Inferior parietal cortex (tissue), 1 donor: ENCODE measurements at regions not wholly inside any gene's neighbourhood (a gene's known extent, or its start where the extent isn't known, plus 50 kb on each side); places are given as distances from the start of the nearest gene placed in this dataset.
A peak's percentile ranks its signal among the peaks of the same experiment; 100 is the strongest.
"Not testable (repeated sequence)": the region's sequence is repeated elsewhere in the genome, so short reads cannot be mapped to it uniquely, and the experiment has no call there.

Experiments
- DNase-seq: peaks from one replicate; pipeline ENCODE4 v3.0.0-alpha.2; 2016; ENCODE audit errors: extremely low spot score

- no peak for DNase-seq
Measured at GRCh38 chr2:36302911-36303310, 52.7 kb upstream of the CRIM1 start.

- no peak for DNase-seq
Measured at GRCh38 chr2:36301843-36302242, 53.7 kb upstream of the CRIM1 start.

- no peak for DNase-seq
Measured at GRCh38 chr2:36300697-36301096, 54.9 kb upstream of the CRIM1 start.

- no peak for DNase-seq
Measured at GRCh38 chr2:36296798-36297197, 58.8 kb upstream of the CRIM1 start.

GRCh38 chr2:36294316-36294721, 61.3 kb upstream of the CRIM1 start:
- DNase-seq = no peak

GRCh38 chr2:36290306-36290856, 65.2 kb upstream of the CRIM1 start:
- peak; percentile 22 for DNase-seq

GRCh38 chr2:36289731-36290130, 65.8 kb upstream of the CRIM1 start:
- DNase-seq = no peak

GRCh38 chr2:36287363-36288275, 68.0 kb upstream of the CRIM1 start:
- no peak for DNase-seq

GRCh38 chr2:36279506-36279905, 76.1 kb upstream of the CRIM1 start:
- DNase-seq = not testable (repeated sequence)

GRCh38 chr2:36277881-36278523, 77.6 kb upstream of the CRIM1 start:
- DNase-seq = no peak

- DNase-seq = no peak
Measured at GRCh38 chr2:36277146-36277808, 78.3 kb upstream of the CRIM1 start.

GRCh38 chr2:36271266-36271665, 84.3 kb upstream of the CRIM1 start:
- no peak for DNase-seq

GRCh38 chr2:36270758-36271157, 84.8 kb upstream of the CRIM1 start:
- DNase-seq = no peak

GRCh38 chr2:36267194-36267593, 88.4 kb upstream of the CRIM1 start:
- no peak for DNase-seq

GRCh38 chr2:36266536-36267121, 88.9 kb upstream of the CRIM1 start:
- DNase-seq = no peak

- no peak for DNase-seq
Measured at GRCh38 chr2:36262581-36262980, 93.0 kb upstream of the CRIM1 start.

- no peak for DNase-seq
Measured at GRCh38 chr2:36255863-36256262, 99.7 kb upstream of the CRIM1 start.

GRCh38 chr2:36253086-36253485, 102.5 kb upstream of the CRIM1 start:
- no peak for DNase-seq

- DNase-seq = no peak
Measured at GRCh38 chr2:36246320-36246990, 109.1 kb upstream of the CRIM1 start.

GRCh38 chr2:36245651-36246050, 109.9 kb upstream of the CRIM1 start:
- DNase-seq = no peak

GRCh38 chr2:36238106-36238505, 117.5 kb upstream of the CRIM1 start:
- DNase-seq = no peak
